PFSK-1 (cell line): ENCODE measurements at regions not wholly inside any gene's neighbourhood (a gene's known extent, or its start where the extent isn't known, plus 50 kb on each side); places are given as distances from the start of the nearest gene placed in this dataset.

Experiments used
- SIN3A ChIP-seq: IDR thresholded peaks from 2 replicates; pipeline ENCODE4 v1.6.1; 2012; ENCODE audit warnings: mild to moderate bottlenecking, low read length, moderate library complexity, borderline replicate concordance; ENCODE audit not compliant: insufficient read depth
- TF ChIP-seq, protein P1 (sequence below), 2 experiments: IDR thresholded peaks; 2 replicates each; pipeline versions ENCODE4 v1.6.1 to v1.8.0; 2011 to 2012; ENCODE audit warnings: low read depth in 2 of 2, low read length in 2 of 2, control low read depth in 1 of 2, inconsistent platforms in 1 of 2, mild to moderate bottlenecking in 1 of 2, moderate library complexity in 1 of 2; ENCODE audit not compliant: insufficient read depth in 1 of 2

DNA sequence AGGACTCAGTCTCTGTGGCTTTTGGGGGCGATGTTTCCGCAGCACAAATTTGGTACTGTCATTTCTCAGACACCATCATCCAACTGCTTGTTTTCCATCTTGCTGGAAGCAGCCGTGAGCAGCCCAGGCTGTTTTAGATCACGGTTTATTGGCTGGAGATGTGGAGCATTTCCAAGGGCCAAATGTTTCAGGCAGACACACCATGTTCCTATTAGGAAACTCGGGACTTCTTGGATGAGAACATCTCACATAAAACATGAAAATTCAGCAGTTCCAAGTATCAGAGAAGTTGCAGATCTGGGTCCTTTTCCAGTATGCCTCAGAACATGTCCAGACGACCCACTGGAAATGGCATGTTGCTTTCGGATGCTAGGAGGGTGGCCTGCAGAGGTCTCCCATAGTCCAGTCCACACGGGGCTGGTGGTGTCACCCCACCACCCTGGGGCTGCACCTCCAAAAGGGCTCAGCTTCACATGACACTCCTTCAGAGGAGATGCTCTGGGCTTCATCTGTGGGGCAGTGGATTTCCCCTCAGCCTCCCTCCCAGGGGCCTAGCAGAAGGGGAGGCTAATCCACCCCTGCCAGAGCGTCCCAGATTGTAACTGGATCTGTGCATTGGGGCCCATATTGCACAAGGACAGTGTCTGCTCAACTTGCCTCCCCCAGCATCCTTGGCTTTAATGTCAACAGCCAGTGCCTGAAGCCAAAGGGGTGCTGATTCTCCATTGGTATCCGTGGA lies 176.3 kb downstream of the SCP2D1 start:
- TF ChIP-seq SIN3A: no peak
- TF ChIP-seq, protein P1, sequence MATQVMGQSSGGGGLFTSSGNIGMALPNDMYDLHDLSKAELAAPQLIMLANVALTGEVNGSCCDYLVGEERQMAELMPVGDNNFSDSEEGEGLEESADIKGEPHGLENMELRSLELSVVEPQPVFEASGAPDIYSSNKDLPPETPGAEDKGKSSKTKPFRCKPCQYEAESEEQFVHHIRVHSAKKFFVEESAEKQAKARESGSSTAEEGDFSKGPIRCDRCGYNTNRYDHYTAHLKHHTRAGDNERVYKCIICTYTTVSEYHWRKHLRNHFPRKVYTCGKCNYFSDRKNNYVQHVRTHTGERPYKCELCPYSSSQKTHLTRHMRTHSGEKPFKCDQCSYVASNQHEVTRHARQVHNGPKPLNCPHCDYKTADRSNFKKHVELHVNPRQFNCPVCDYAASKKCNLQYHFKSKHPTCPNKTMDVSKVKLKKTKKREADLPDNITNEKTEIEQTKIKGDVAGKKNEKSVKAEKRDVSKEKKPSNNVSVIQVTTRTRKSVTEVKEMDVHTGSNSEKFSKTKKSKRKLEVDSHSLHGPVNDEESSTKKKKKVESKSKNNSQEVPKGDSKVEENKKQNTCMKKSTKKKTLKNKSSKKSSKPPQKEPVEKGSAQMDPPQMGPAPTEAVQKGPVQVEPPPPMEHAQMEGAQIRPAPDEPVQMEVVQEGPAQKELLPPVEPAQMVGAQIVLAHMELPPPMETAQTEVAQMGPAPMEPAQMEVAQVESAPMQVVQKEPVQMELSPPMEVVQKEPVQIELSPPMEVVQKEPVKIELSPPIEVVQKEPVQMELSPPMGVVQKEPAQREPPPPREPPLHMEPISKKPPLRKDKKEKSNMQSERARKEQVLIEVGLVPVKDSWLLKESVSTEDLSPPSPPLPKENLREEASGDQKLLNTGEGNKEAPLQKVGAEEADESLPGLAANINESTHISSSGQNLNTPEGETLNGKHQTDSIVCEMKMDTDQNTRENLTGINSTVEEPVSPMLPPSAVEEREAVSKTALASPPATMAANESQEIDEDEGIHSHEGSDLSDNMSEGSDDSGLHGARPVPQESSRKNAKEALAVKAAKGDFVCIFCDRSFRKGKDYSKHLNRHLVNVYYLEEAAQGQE (IDR thresholded peaks at IDR 0.05; ENCODE audit: insufficient read depth in 1 of 2, low read depth in 2 of 2, low read length in 2 of 2): no peak
